Brain microvascular endothelial cell (primary cell): ENCODE measurements at regions not wholly inside any gene's neighbourhood (a gene's known extent, or its start where the extent isn't known, plus 50 kb on each side); places are given as distances from the start of the nearest gene placed in this dataset.

ENCODE experiments used
- DNase-seq: peaks from one replicate; pipeline ENCODE4 v3.0.0-alpha.2; 2020
- H3K27ac ChIP-seq: fragments of 250-450 bp; sonication (Bioruptor Pico); 2 replicates; pipeline ENCODE4 v1.5.1; 2020; ENCODE audit warnings: mild to moderate bottlenecking, moderate library complexity
- H3K27me3 ChIP-seq: fragments of 250-450 bp; sonication (Bioruptor Pico); replicated peaks from 2 replicates; pipeline ENCODE4 v1.5.1; 2020; ENCODE audit warnings: mild to moderate bottlenecking
- H3K36me3 ChIP-seq: fragments of 250-450 bp; sonication (Bioruptor Pico); replicated peaks from 2 replicates; pipeline ENCODE4 v1.5.1; 2020; ENCODE audit warnings: mild to moderate bottlenecking
- H3K4me3 ChIP-seq: 2 replicates; pipeline ENCODE4 v1.5.1; 2011; ENCODE audit warnings: low read depth, mild to moderate bottlenecking, control low read depth, low read length, moderate library complexity
- in situ Hi-C: cut with HindIII; loops from 2 replicates; pipeline ENCODE4 v1.10.0; 2017; ENCODE audit warnings: low sequenced_read_pairs, low pct_ligation_motif_present
- TF ChIP-seq, protein P1 (sequence below): IDR thresholded peaks from 2 replicates; pipeline ENCODE4 v1.5.1; 2011; ENCODE audit warnings: low read depth, mild to moderate bottlenecking, moderate library complexity, low read length, control low read depth, inconsistent platforms; ENCODE audit errors: missing control alignments

DNA sequence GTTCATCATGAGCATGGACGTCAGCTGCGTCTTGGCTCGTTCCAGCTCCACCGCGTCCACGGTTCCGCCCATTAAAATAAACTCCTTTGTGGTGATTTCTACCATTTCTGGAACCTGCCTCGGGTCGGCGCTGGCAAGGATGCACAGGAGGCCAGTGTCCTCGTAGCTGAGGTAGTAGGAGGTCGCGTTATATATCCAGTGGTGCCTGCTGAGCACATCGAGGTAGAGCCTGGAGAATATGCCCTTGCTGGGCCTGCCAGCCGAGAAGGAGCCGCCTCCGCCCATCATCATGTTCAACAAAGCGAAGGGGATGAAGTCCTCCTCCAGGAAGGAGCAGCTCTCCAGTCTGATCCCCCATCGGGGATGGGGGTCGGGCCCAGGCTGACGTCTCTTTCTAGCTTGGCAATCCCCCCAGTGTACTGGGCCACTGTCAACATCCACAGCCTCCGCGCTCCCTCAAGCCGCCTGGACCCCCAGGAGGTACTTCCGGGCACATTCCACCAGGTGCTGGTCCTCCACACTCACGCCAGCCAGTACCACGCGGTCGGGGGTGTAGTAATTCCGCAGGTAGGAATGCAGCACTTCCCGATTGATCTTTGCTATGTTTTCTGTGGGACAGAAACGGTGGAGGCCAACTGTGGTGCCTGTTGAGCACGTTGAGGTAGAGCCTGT is 120.9 kb upstream of the GRID2 start:
- no peaks in the 10 kb centered on the region for H3K36me3 ChIP-seq
- TF ChIP-seq, protein P1, sequence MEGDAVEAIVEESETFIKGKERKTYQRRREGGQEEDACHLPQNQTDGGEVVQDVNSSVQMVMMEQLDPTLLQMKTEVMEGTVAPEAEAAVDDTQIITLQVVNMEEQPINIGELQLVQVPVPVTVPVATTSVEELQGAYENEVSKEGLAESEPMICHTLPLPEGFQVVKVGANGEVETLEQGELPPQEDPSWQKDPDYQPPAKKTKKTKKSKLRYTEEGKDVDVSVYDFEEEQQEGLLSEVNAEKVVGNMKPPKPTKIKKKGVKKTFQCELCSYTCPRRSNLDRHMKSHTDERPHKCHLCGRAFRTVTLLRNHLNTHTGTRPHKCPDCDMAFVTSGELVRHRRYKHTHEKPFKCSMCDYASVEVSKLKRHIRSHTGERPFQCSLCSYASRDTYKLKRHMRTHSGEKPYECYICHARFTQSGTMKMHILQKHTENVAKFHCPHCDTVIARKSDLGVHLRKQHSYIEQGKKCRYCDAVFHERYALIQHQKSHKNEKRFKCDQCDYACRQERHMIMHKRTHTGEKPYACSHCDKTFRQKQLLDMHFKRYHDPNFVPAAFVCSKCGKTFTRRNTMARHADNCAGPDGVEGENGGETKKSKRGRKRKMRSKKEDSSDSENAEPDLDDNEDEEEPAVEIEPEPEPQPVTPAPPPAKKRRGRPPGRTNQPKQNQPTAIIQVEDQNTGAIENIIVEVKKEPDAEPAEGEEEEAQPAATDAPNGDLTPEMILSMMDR = no peak
- no peak overlapping the region for H3K27ac ChIP-seq
- H3K4me3 ChIP-seq = no peak overlapping the region
- in situ Hi-C loops = no loop called here
- no peak for DNase-seq
- no peaks in the 10 kb centered on the region for H3K27me3 ChIP-seq

DNA sequence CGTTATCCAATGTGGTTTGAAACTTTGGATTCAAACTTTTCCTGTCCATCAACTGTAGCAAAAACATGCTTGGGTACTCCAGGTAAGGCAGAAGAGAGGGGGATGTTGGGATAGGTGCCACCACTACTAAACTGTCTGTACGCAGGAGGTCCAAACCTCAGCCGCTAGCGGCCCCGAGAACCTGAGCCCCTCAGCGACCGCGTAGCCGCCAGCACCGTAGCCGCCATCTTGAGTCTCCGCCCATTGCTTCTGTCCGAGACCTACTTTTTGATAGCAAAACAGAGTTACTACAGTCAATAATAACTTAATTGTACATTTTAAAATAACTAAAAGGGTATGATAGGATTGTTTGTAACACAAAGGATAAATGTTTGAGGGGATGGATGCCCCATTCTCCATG is 119.9 kb upstream of the GRID2 start:
- TF ChIP-seq, protein P1 = no peak
- in situ Hi-C loops = no loop called here
- H3K36me3 ChIP-seq = no peaks in the 10 kb centered on the region
- no peak for DNase-seq
- no peak overlapping the region for H3K27ac ChIP-seq
- no peak overlapping the region for H3K4me3 ChIP-seq
- no peaks in the 10 kb centered on the region for H3K27me3 ChIP-seq

DNA sequence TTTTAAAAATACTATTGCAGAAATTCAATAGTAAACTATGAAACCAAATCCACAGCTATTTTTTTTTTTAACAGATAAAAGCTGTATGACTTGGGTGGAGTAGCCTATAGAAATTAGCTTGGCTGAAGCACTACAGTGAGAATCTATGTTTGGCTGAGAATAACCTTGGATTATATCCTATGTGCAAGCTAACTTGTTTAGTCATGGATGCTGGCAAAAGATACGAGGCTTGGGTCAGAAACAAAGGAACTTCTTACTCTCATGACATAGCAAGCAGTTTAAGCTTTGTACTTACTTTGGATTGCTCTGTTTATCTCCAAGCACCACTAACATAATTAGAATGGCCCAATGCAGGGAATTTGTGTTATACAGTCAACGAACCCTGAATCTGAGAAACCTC is 119.2 kb upstream of the GRID2 start:
- TF ChIP-seq, protein P1 = no peak
- H3K4me3 ChIP-seq = no peak overlapping the region
- no peak overlapping the region for H3K27ac ChIP-seq
- in situ Hi-C loops = no loop called here
- H3K27me3 ChIP-seq = no peaks in the 10 kb centered on the region
- no peaks in the 10 kb centered on the region for H3K36me3 ChIP-seq
- no peak for DNase-seq

DNA sequence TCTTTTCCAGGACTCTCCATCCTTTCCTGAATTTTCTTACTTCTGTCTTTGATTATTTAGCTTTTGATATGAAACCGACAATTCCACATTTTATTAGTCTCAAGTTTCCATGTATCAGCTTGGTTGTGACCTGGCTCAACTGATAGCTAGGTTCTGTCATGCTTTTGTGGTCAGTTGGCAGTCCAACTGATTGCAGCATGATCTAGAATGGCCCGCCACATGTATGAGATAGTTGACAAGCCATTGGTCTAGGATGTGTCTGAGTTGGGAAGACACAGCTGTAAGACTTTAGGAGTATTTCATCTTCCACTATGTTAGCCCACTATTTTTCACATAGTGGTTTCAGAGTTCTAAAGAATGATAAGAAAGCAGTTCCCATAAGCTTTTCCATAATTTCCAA is 117.5 kb upstream of the GRID2 start:
- Histone ChIP-seq H3K4me3 (no peak overlapping the region), H3K27me3 (no peaks in the 10 kb centered on the region), H3K36me3 (no peaks in the 10 kb centered on the region), H3K27ac (no peak overlapping the region)
- TF ChIP-seq, protein P1 = no peak
- no peak for DNase-seq
- in situ Hi-C loops = no loop called here

DNA sequence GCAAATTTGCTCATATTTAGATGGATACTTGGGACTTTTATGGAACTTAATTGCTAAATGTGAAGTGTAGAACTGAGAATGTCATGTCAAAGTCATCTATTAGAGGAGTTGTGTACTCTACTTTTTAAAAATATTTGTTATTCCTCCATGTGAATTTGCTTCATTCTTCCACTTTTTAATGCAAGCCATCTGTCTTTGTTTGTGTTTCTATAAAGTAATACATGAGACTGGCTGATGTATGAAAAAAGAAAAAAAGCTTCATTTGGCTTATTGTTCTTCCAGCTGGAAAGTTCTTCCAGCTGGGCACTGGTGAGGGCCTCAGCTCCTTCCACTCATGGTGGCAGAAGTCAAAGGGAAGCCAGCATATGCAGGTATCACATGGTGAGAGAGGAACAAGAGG is 114.6 kb upstream of the GRID2 start:
- H3K4me3 ChIP-seq = no peak overlapping the region
- H3K27me3 ChIP-seq = no peaks in the 10 kb centered on the region
- DNase-seq = no peak
- H3K27ac ChIP-seq = no peak overlapping the region
- no peaks in the 10 kb centered on the region for H3K36me3 ChIP-seq
- TF ChIP-seq, protein P1 = no peak
- in situ Hi-C loops = no loop called here

DNA sequence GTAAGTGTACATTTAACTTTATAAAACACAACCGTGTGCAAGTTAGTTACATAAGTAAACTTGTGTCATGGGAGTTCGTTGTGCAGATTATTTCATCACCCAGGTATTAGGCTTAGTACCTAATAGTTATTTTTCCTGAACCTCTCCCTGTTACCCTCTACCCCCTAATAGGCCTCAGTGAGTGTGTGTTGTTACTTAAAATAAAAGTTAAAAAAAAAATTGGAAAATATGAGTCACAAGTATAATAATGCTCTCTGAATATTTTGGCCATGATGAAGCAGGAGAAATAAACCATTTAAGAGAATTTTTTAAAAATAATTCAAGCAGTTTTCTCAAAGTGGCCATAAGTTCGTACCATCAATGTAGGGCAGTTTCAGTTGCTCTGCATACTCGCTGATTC is 105.1 kb upstream of the GRID2 start:
- no peak for DNase-seq
- H3K27ac ChIP-seq = peak overlapping the region; percentile 30
- H3K36me3 ChIP-seq = no peaks in the 10 kb centered on the region
- in situ Hi-C loops = no loop called here
- H3K4me3 ChIP-seq = no peak overlapping the region
- no peaks in the 10 kb centered on the region for H3K27me3 ChIP-seq
- TF ChIP-seq, protein P1 = no peak
